ENCODE measurements at regions not wholly inside any gene's neighbourhood (a gene's known extent, or its start where the extent isn't known, plus 50 kb on each side); places are given as distances from the start of the nearest gene placed in this dataset.

GRCh38 chr11:32168924-32169323, 78.0 kb downstream of the RCN1 start:
- DNase-seq (ENCODE audit: low spot score), result no peak

GRCh38 chr11:32171445-32171844, 80.6 kb downstream of the RCN1 start:
- Mint-ChIP-seq H3K4me3 (ENCODE audit: unreplicated experiment) (no peak overlapping the region), H3K27me3 (ENCODE audit: low read depth) (peaks cover 24% of the 10 kb centered on the region), H3K27ac (ENCODE audit: unreplicated experiment) (no peak overlapping the region), H3K4me1 (ENCODE audit: low read depth) (no peaks in the 10 kb centered on the region), H3K36me3 (ENCODE audit: low read depth) (peaks cover 2% of the 10 kb centered on the region), H3K9me3 (ENCODE audit: low read depth) (no peaks in the 10 kb centered on the region)
- DNase-seq (ENCODE audit: low spot score), result no peak
- TF ChIP-seq CTCF (IDR thresholded peaks at IDR 0.05), result no peak

More at GRCh38 chr11:32168924-32169323, 78.0 kb downstream of the RCN1 start:
- no peak for TF ChIP-seq CTCF (IDR thresholded peaks at IDR 0.05)
- H3K9me3 Mint-ChIP-seq (ENCODE audit: low read depth), result no peaks in the 10 kb centered on the region
- peaks cover 41% of the 10 kb centered on the region for H3K27me3 Mint-ChIP-seq (ENCODE audit: low read depth)
- H3K4me3 Mint-ChIP-seq (ENCODE audit: unreplicated experiment), result no peak overlapping the region
- H3K27ac Mint-ChIP-seq (ENCODE audit: unreplicated experiment), result no peak overlapping the region
- H3K36me3 Mint-ChIP-seq (ENCODE audit: low read depth), result peaks cover 2% of the 10 kb centered on the region
- no peaks in the 10 kb centered on the region for H3K4me1 Mint-ChIP-seq (ENCODE audit: low read depth)

GRCh38 chr11:32172041-32172847, 81.4 kb downstream of the RCN1 start:
- Mint-ChIP-seq H3K9me3 (ENCODE audit: low read depth) (no peaks in the 10 kb centered on the region), H3K27ac (ENCODE audit: unreplicated experiment) (no peak overlapping the region), H3K36me3 (ENCODE audit: low read depth) (no peaks in the 10 kb centered on the region), H3K4me1 (ENCODE audit: low read depth) (no peaks in the 10 kb centered on the region), H3K27me3 (ENCODE audit: low read depth) (peaks cover 22% of the 10 kb centered on the region), H3K4me3 (ENCODE audit: unreplicated experiment) (no peak overlapping the region)
- DNase-seq (ENCODE audit: low spot score), result no peak
- TF ChIP-seq CTCF (IDR thresholded peaks at IDR 0.05), result no peak

GRCh38 chr11:32172848-32173834, 82.3 kb downstream of the RCN1 start:
- H3K4me3 Mint-ChIP-seq (ENCODE audit: unreplicated experiment), result no peak overlapping the region

More at GRCh38 chr11:32172848-32173834, 82.3 kb downstream of the RCN1 start:
- Mint-ChIP-seq H3K27ac (ENCODE audit: unreplicated experiment) (no peak overlapping the region), H3K27me3 (ENCODE audit: low read depth) (peaks cover 25% of the 10 kb centered on the region), H3K4me1 (ENCODE audit: low read depth) (no peaks in the 10 kb centered on the region), H3K36me3 (ENCODE audit: low read depth) (no peaks in the 10 kb centered on the region), H3K9me3 (ENCODE audit: low read depth) (no peaks in the 10 kb centered on the region)
- no peak for DNase-seq (ENCODE audit: low spot score)
- peak; percentile 84 for TF ChIP-seq CTCF (IDR thresholded peaks at IDR 0.05)

Data from chondrocyte (in vitro differentiated cells).